GM23338 (cell line): ENCODE measurements at regions not wholly inside any gene's neighbourhood (a gene's known extent, or its start where the extent isn't known, plus 50 kb on each side); places are given as distances from the start of the nearest gene placed in this dataset.

Experiments
- ETS1 ChIP-seq: IDR thresholded peaks from 2 replicates; pipeline ENCODE4 v1.6.1; 2016; ENCODE audit warnings: antibody characterized with exemption
- EZH2 ChIP-seq: fragments of 200-600 bp; sonication (generic); IDR thresholded peaks from one replicate; pipeline ENCODE4 v1.8.0; 2017; ENCODE audit warnings: antibody characterized with exemption, mild to moderate bottlenecking, low read depth; ENCODE audit not compliant: unreplicated experiment
- JUNB ChIP-seq: IDR thresholded peaks from one replicate; pipeline ENCODE4 v1.6.1; 2016; ENCODE audit warnings: antibody characterized with exemption; ENCODE audit not compliant: unreplicated experiment
- POLR2AphosphoS5 ChIP-seq: IDR thresholded peaks from 2 replicates; pipeline ENCODE4 v1.6.1; 2016; ENCODE audit warnings: antibody characterized with exemption, low read depth
- STAT1 ChIP-seq: IDR thresholded peaks from one replicate; pipeline ENCODE4 v1.6.1; 2016; ENCODE audit warnings: antibody characterized with exemption; ENCODE audit not compliant: unreplicated experiment
- ZNF331 ChIP-seq: fragments of 250-450 bp; sonication (Bioruptor Pico); IDR thresholded peaks from 2 replicates; pipeline ENCODE4 v1.5.0; 2020; ENCODE audit warnings: low read depth, mild to moderate bottlenecking, moderate library complexity
- TF ChIP-seq, protein P1 (sequence below), 2 experiments: fragments of 200-600 bp in 1 of 2; sonication (generic) in 1 of 2; conservative IDR thresholded peaks; 2 replicates each; pipeline versions ENCODE4 v1.5.1 to v1.6.1; 2016 to 2017; ENCODE audit warnings: antibody characterized with exemption in 2 of 2, low read depth in 2 of 2, mild to moderate bottlenecking in 2 of 2, moderate library complexity in 1 of 2

- TF ChIP-seq, protein P1, sequence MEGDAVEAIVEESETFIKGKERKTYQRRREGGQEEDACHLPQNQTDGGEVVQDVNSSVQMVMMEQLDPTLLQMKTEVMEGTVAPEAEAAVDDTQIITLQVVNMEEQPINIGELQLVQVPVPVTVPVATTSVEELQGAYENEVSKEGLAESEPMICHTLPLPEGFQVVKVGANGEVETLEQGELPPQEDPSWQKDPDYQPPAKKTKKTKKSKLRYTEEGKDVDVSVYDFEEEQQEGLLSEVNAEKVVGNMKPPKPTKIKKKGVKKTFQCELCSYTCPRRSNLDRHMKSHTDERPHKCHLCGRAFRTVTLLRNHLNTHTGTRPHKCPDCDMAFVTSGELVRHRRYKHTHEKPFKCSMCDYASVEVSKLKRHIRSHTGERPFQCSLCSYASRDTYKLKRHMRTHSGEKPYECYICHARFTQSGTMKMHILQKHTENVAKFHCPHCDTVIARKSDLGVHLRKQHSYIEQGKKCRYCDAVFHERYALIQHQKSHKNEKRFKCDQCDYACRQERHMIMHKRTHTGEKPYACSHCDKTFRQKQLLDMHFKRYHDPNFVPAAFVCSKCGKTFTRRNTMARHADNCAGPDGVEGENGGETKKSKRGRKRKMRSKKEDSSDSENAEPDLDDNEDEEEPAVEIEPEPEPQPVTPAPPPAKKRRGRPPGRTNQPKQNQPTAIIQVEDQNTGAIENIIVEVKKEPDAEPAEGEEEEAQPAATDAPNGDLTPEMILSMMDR (conservative IDR thresholded peaks at IDR 0.05; ENCODE audit: low read depth in 2 of 2), result no peak
- TF ChIP-seq JUNB (no peak), EZH2 (no peak), POLR2AphosphoS5 (no peak), ZNF331 (CRISPR knock-in tag) (no peak), ETS1 (no peak), STAT1 (no peak)
Observed at GRCh38 chr1:29412591-29412990, 176.3 kb downstream of the PTPRU start.
